ENCODE measurements at regions not wholly inside any gene's neighbourhood (a gene's known extent, or its start where the extent isn't known, plus 50 kb on each side); places are given as distances from the start of the nearest gene placed in this dataset.
"Not testable (repeated sequence)": the region's sequence is repeated elsewhere in the genome, so short reads cannot be mapped to it uniquely, and the experiment has no call there.

GRCh38 chr2:113341191-113341869, 62.6 kb upstream of the PAX8 start:
- no peak for DNase-seq (ENCODE audit: low read depth)

GRCh38 chr2:113337809-113338208, 59.1 kb upstream of the PAX8 start:
- DNase-seq (ENCODE audit: low read depth): no peak

GRCh38 chr2:113336040-113336439, 57.3 kb upstream of the PAX8 start:
- DNase-seq (ENCODE audit: low read depth): not testable (repeated sequence)

GRCh38 chr2:113334147-113334546, 55.4 kb upstream of the PAX8 start:
- no peak for DNase-seq (ENCODE audit: low read depth)

GRCh38 chr2:113333735-113334134, 55.0 kb upstream of the PAX8 start:
- not testable (repeated sequence) for DNase-seq (ENCODE audit: low read depth)

- not testable (repeated sequence) for DNase-seq (ENCODE audit: low read depth)
These were observed 51.5 kb upstream of the PAX8 start for GRCh38 chr2:113330060-113330767.

GRCh38 chr2:113328973-113329372, 50.3 kb upstream of the PAX8 start:
- not testable (repeated sequence) for DNase-seq (ENCODE audit: low read depth)

- not testable (repeated sequence) for DNase-seq (ENCODE audit: low read depth)
These were observed 49.9 kb upstream of the PAX8 start for GRCh38 chr2:113328572-113328971.
